ENCODE measurements at regions not wholly inside any gene's neighbourhood (a gene's known extent, or its start where the extent isn't known, plus 50 kb on each side); places are given as distances from the start of the nearest gene placed in this dataset.
"Not testable (repeated sequence)": the region's sequence is repeated elsewhere in the genome, so short reads cannot be mapped to it uniquely, and the experiment has no call there.

- Histone ChIP-seq H3K4me1 (ENCODE audit: control insufficient read depth in 5 of 5, insufficient read depth in 5 of 5, low read length in 5 of 5) (peaks cover 0 to 19% (median 7%) of the 10 kb centered on the region in 5 donors), H3K27me3 (ENCODE audit: control insufficient read depth in 5 of 5, insufficient read depth in 4 of 5, low read length in 5 of 5) (peaks cover 53 to 71% (median 55%) of the 10 kb centered on the region in 5 donors), H3K4me3 (ENCODE audit: low read depth in 1 of 5, low read length in 5 of 5) (no peak overlapping the region), H3K36me3 (ENCODE audit: control insufficient read depth in 5 of 5, insufficient read depth in 5 of 5, low read length in 5 of 5) (no peaks in the 10 kb centered on the region), H3K9ac (ENCODE audit: low read length in 5 of 5) (no peak overlapping the region), H3K27ac (ENCODE audit: low read depth, low read length) (no peak overlapping the region), H3K9me3 (ENCODE audit: control insufficient read depth in 5 of 5, low read length in 5 of 5) (no peaks in the 10 kb centered on the region)
These were observed 62.7 kb upstream of the UNC5A start for GRCh38 chr5:176747670-176748072.

- Histone ChIP-seq H3K27me3 (ENCODE audit: control insufficient read depth in 5 of 5, insufficient read depth in 4 of 5, low read length in 5 of 5) (peaks cover 48 to 67% (median 50%) of the 10 kb centered on the region in 5 donors), H3K27ac (ENCODE audit: low read depth, low read length) (no peak overlapping the region), H3K9ac (ENCODE audit: low read length in 5 of 5) (no peak overlapping the region), H3K36me3 (ENCODE audit: control insufficient read depth in 5 of 5, insufficient read depth in 5 of 5, low read length in 5 of 5) (no peaks in the 10 kb centered on the region), H3K9me3 (ENCODE audit: control insufficient read depth in 5 of 5, low read length in 5 of 5) (no peaks in the 10 kb centered on the region), H3K4me3 (ENCODE audit: low read depth in 1 of 5, low read length in 5 of 5) (no peak overlapping the region), H3K4me1 (ENCODE audit: control insufficient read depth in 5 of 5, insufficient read depth in 5 of 5, low read length in 5 of 5) (peaks cover 0 to 16% (median 4%) of the 10 kb centered on the region in 5 donors)
These were observed 62.0 kb upstream of the UNC5A start for GRCh38 chr5:176748073-176748966.

GRCh38 chr5:176748967-176749935 lies 61.1 kb upstream of the UNC5A start:
- Histone ChIP-seq H3K4me3 (ENCODE audit: low read depth in 1 of 5, low read length in 5 of 5) (no peak overlapping the region), H3K27ac (ENCODE audit: low read depth, low read length) (no peak overlapping the region), H3K9me3 (ENCODE audit: control insufficient read depth in 5 of 5, low read length in 5 of 5) (peaks cover 0 to 3% (median 0%) of the 10 kb centered on the region in 5 donors), H3K4me1 (ENCODE audit: control insufficient read depth in 5 of 5, insufficient read depth in 5 of 5, low read length in 5 of 5) (peaks cover 0 to 9% (median 0%) of the 10 kb centered on the region in 5 donors), H3K27me3 (ENCODE audit: control insufficient read depth in 5 of 5, insufficient read depth in 4 of 5, low read length in 5 of 5) (peaks cover 41 to 57% (median 46%) of the 10 kb centered on the region in 5 donors), H3K9ac (ENCODE audit: low read length in 5 of 5) (no peak overlapping the region), H3K36me3 (ENCODE audit: control insufficient read depth in 5 of 5, insufficient read depth in 5 of 5, low read length in 5 of 5) (no peaks in the 10 kb centered on the region)

GRCh38 chr5:176750144-176750543 lies 60.2 kb upstream of the UNC5A start:
- no peaks in the 10 kb centered on the region for H3K36me3 ChIP-seq (ENCODE audit: control insufficient read depth in 5 of 5, insufficient read depth in 5 of 5, low read length in 5 of 5)
- H3K27me3 ChIP-seq (ENCODE audit: control insufficient read depth in 5 of 5, insufficient read depth in 4 of 5, low read length in 5 of 5) = peaks cover 35 to 48% (median 40%) of the 10 kb centered on the region in 5 donors
- H3K4me1 ChIP-seq (ENCODE audit: control insufficient read depth in 5 of 5, insufficient read depth in 5 of 5, low read length in 5 of 5) = peaks cover 0 to 9% (median 0%) of the 10 kb centered on the region in 5 donors
- H3K9me3 ChIP-seq (ENCODE audit: control insufficient read depth in 5 of 5, low read length in 5 of 5) = peaks cover 0 to 3% (median 0%) of the 10 kb centered on the region in 5 donors
- H3K9ac ChIP-seq (ENCODE audit: low read length in 5 of 5) = no peak overlapping the region
- H3K27ac ChIP-seq (ENCODE audit: low read depth, low read length) = no peak overlapping the region
- H3K4me3 ChIP-seq (ENCODE audit: low read depth in 1 of 5, low read length in 5 of 5) = no peak overlapping the region

- Histone ChIP-seq H3K4me1 (ENCODE audit: control insufficient read depth in 5 of 5, insufficient read depth in 5 of 5, low read length in 5 of 5) (no peaks in the 10 kb centered on the region), H3K9me3 (ENCODE audit: control insufficient read depth in 5 of 5, low read length in 5 of 5) (peaks cover 0 to 3% (median 0%) of the 10 kb centered on the region in 5 donors), H3K27ac (ENCODE audit: low read depth, low read length) (no peak overlapping the region), H3K4me3 (ENCODE audit: low read depth in 1 of 5, low read length in 5 of 5) (no peak overlapping the region), H3K36me3 (ENCODE audit: control insufficient read depth in 5 of 5, insufficient read depth in 5 of 5, low read length in 5 of 5) (no peaks in the 10 kb centered on the region), H3K9ac (ENCODE audit: low read length in 5 of 5) (no peak overlapping the region), H3K27me3 (ENCODE audit: control insufficient read depth in 5 of 5, insufficient read depth in 4 of 5, low read length in 5 of 5) (peaks cover 7 to 20% (median 12%) of the 10 kb centered on the region in 5 donors)
These were observed 55.9 kb upstream of the UNC5A start for GRCh38 chr5:176754376-176754973.

GRCh38 chr5:176755593-176755992 lies 54.8 kb upstream of the UNC5A start:
- H3K27me3 ChIP-seq (ENCODE audit: control insufficient read depth in 5 of 5, insufficient read depth in 4 of 5, low read length in 5 of 5); H3K4me1 ChIP-seq (ENCODE audit: control insufficient read depth in 5 of 5, insufficient read depth in 5 of 5, low read length in 5 of 5); H3K4me3 ChIP-seq (ENCODE audit: low read depth in 1 of 5, low read length in 5 of 5); H3K36me3 ChIP-seq (ENCODE audit: control insufficient read depth in 5 of 5, insufficient read depth in 5 of 5, low read length in 5 of 5); H3K27ac ChIP-seq (ENCODE audit: low read depth, low read length); H3K9me3 ChIP-seq (ENCODE audit: control insufficient read depth in 5 of 5, low read length in 5 of 5); H3K9ac ChIP-seq (ENCODE audit: low read length in 5 of 5): not testable (repeated sequence)

- H3K36me3 ChIP-seq (ENCODE audit: control insufficient read depth in 5 of 5, insufficient read depth in 5 of 5, low read length in 5 of 5); H3K9me3 ChIP-seq (ENCODE audit: control insufficient read depth in 5 of 5, low read length in 5 of 5); H3K4me3 ChIP-seq (ENCODE audit: low read depth in 1 of 5, low read length in 5 of 5); H3K9ac ChIP-seq (ENCODE audit: low read length in 5 of 5); H3K27me3 ChIP-seq (ENCODE audit: control insufficient read depth in 5 of 5, insufficient read depth in 4 of 5, low read length in 5 of 5); H3K27ac ChIP-seq (ENCODE audit: low read depth, low read length); H3K4me1 ChIP-seq (ENCODE audit: control insufficient read depth in 5 of 5, insufficient read depth in 5 of 5, low read length in 5 of 5): not testable (repeated sequence)
These were observed 52.8 kb upstream of the UNC5A start for GRCh38 chr5:176757569-176757968.

Data from subcutaneous abdominal adipose tissue (tissue), 5 donors.